NCI-H1092 (cell line): ENCODE measurements at regions not wholly inside any gene's neighbourhood (a gene's known extent, or its start where the extent isn't known, plus 50 kb on each side); places are given as distances from the start of the nearest gene placed in this dataset.
"Not testable (repeated sequence)": the region's sequence is repeated elsewhere in the genome, so short reads cannot be mapped to it uniquely, and the experiment has no call there.

Experiments used
- DNase-seq: peaks from one replicate; lab custom pipeline; 2025; lab: John Stamatoyannopoulos, UW

- DNase-seq, result not testable (repeated sequence)
These were observed 207.9 kb downstream of the TMEM121 start for GRCh38 chr14:105734241-105734640.

- not testable (repeated sequence) for DNase-seq
These were observed 209.9 kb downstream of the TMEM121 start for GRCh38 chr14:105736331-105736730.

DNA sequence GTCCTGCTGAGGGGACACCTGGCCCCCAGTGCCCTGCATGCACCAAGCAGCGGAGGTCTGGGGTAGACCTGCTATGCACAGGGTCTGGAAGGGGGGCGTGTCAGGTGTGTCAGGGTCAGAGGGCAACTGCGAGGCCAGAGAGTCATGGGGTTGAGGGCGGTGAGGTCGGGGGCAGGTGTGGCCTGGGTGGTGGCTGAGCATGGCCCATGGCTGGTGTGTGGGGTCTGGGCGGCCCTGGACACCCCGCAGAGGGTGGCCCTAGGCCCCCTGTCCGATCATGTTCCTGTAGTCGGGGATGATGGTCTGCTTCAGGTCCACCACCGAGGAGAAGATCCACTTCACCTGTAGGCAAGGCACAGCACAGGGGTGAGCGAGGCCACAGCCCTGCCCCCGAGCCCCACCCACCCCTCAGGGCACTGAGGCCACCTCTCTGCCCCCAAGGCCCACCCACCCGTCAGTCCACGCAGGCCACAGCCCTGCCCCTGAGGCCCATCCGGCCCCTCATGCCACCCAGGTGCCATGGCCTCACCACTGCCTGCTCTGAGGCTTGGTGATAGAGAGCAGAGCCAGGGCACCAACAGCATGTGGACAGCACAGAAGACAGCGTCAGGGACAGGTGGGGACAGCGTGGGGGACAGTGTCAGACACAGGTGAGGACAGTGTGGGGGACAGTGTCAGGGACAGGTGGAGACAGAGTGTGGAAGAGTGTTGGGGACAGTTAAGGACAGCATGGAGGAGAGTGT, 211.3 kb downstream of the TMEM121 start:
- no peak for DNase-seq

DNA sequence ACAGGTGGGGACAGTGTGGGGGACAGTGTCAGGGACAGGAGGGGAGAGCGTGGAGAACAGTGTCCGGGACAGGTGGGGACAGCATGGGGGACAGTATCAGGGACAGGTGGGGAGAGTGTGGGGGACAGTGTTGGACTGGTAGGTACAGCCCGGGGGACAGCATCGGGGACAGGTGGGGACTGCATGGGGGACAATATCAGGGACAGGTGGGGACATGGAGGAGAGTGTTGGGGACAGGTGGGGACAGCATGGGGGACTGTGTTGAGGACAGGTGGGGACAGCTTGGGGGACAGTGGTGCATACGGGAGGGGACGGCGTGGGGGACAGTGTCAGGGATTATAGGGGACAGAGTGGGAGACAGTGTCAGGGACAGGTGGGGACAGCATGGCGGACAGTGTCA, 212.3 kb downstream of the TMEM121 start:
- DNase-seq, result no peak

- DNase-seq, result no peak
These were observed 213.1 kb downstream of the TMEM121 start for GRCh38 chr14:105739331-105740102.

GRCh38 chr14:105740272-105740671, 213.9 kb downstream of the TMEM121 start:
- not testable (repeated sequence) for DNase-seq

- not testable (repeated sequence) for DNase-seq
These were observed 214.6 kb downstream of the TMEM121 start for GRCh38 chr14:105740961-105741360.

GRCh38 chr14:105741707-105742530, 215.5 kb downstream of the TMEM121 start:
- DNase-seq, result not testable (repeated sequence)

DNA sequence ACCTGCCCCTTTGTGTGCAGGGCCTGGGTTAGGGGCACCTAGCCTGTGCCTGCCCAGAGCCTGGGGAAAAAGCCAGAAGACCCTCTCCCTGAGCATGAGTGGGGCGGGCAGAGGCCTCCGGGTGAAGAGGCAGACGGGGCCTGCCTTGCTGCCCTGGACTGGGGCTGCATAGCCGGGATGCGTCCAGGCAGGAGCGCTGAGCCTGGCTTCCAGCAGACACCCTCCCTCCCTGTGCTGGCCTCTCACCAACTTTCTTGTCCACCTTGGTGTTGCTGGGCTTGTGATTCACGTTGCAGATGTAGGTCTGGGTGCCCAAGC, 216.1 kb downstream of the TMEM121 start:
- no peak for DNase-seq

- DNase-seq, result not testable (repeated sequence)
These were observed 216.7 kb downstream of the TMEM121 start for GRCh38 chr14:105742904-105743701.

- DNase-seq, result not testable (repeated sequence)
These were observed 217.9 kb downstream of the TMEM121 start for GRCh38 chr14:105744213-105744787.

DNA sequence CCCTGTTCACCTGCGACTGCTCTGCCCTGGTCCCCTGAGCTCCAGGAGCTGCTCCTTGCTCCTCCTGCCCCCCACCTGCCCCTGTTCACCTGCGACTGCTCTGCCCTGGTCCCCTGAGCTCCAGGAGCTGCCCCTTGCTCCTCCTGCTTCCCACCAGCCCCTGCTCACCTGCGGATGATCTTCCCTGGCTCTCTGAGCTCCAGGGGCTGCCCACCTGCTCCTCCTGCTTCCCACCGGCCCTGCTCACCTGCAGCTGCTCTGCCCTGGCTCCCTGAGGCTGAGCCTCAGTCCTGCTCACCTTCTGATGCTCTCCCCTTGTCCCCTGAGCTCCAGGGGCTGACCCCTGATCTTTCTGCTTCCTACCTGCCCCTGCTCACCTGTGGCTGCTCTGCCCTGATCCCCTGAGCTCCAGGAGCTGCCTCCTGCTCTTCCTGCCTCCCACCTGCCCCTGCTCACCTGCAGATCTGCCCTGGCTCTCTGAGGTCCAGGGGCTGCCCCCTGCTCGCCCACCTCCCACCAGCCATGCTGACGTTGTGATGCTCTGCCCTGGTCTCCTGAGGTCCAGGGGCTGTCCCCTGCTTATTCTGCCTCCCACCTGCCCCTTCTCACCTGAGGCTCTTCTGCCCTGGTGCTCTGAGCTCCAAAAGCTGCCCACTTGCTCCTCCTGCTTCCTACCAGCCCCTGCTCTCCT, 219.2 kb downstream of the TMEM121 start:
- DNase-seq, result no peak

DNA sequence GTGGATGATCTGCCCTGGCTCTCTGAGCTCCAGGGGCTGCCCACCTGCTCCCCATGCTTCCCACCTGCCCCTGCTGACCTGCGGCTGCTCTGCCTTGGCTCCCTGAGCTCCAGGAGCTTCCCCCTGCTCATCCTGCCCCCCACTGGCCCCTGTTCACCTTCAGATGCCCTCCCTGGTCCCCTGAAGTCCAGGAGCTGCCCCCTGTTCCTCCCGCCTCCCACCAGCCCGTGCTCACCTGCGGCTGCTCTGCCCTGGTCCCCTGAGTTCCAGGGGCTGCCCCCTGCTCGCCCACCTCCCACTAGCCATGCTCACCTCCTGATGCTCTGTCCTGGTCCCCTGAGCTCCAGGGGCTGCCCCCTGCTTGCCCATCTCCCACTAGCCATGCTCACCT, 219.7 kb downstream of the TMEM121 start:
- no peak for DNase-seq

- not testable (repeated sequence) for DNase-seq
These were observed 220.6 kb downstream of the TMEM121 start for GRCh38 chr14:105746800-105747502.

GRCh38 chr14:105747503-105748203, 221.3 kb downstream of the TMEM121 start:
- DNase-seq, result not testable (repeated sequence)

DNA sequence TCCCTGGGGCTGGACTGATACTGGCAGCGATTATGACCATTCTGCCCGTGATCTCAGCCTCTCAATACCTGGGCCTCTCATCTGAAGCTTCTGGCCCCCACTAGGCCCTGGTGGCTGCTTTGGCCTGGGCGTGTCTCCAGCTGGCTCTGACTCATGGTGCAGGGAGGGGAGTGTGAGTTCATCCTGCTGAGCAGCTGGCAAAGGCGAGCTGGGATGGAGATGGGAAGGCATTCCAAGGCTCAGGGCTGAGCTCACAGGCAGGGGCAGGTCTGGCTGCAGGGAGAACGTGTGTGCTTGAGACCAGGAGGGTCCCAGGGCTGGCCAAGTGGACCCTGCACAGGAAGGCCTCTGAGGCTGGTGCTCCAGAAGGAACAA, 221.8 kb downstream of the TMEM121 start:
- peak; percentile 70 for DNase-seq

DNA sequence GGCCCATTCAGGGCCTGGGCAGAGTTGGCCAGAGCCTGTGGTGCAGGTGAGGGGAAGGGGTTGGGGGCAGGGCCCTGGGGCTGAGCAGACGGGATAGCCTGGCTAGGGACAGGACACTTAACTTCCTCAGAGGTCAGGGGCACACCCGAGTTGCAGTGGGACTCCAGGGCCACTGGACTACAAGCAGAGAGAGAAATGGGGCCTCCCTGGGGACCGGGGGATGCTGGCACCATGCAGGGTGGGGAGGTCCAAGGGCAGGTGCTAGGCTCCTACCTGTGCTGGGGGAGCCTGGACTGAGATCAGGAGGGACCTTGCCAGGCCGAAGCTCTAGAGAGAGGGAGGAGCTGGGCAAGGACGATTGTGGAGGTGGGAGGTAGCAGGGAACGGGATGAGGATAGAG, 222.3 kb downstream of the TMEM121 start:
- DNase-seq, result not testable (repeated sequence)

DNA sequence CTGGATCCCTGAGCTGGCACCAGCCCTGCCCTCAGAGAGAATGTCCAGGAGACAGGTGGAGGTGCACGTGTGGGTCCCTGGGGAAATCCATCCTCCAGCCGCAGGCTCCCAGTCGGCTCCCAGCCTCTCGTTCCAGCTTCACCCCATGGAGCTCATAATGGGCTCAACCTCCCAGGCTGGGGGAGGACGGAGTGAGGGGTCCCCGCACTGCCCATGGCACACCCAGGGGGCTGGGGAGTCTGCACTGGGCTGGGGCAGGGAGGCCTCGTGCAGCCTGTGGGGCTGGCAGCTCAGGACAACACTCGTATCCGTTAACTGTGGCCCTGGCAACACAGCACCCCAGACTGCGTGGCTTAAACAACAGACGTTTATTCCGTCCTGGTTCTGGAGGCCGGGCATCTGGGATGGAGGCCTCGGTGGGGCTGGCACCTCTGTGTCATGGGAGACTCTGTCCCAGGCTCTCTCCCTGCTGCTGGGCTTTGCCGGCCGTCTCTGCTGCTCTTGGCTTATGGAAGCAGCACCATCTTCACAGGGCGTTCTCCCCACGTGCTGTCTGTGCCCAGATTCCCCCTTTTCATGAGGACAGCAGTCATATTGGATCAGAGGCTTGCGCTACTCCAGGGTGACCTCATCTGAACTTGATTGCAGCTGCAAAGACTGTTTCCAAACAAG, 223.6 kb downstream of the TMEM121 start:
- DNase-seq, result not testable (repeated sequence)

DNA sequence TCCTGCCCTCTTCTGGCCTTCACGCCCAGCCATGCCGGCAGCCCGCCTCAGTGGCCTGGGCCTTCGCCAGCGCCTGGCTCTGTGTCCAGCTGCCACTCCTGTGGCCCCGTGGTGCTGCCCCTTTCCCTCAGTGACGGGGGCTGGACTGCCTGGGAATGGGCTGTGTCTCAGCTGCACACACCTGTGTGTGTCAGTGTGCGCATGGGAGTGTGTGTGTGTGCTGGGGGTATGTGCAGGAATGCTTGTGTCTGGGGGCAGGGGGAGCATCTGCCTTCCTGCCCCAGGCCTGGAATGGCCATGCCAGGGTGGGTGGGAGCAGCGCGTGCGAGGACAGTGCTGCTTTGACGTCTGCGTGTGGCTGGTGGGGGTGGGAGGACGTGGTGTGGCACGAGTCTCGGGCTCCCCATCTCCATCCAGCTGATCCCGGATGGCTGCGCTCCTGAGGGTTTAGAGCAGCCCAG, 224.9 kb downstream of the TMEM121 start:
- DNase-seq, result not testable (repeated sequence)
